ENCODE measurements at regions not wholly inside any gene's neighbourhood (a gene's known extent, or its start where the extent isn't known, plus 50 kb on each side); places are given as distances from the start of the nearest gene placed in this dataset.
"Not testable (repeated sequence)": the region's sequence is repeated elsewhere in the genome, so short reads cannot be mapped to it uniquely, and the experiment has no call there.

GRCh38 chr13:30058429-30058828 lies 208.0 kb upstream of the UBL3 start:
- no peak for DNase-seq

- DNase-seq = not testable (repeated sequence)
These were observed 204.1 kb upstream of the UBL3 start for GRCh38 chr13:30054546-30054945.

- DNase-seq = no peak
These were observed 203.5 kb upstream of the UBL3 start for GRCh38 chr13:30053939-30054338.

GRCh38 chr13:30052120-30052519 lies 201.7 kb upstream of the UBL3 start:
- DNase-seq = peak; percentile 79

GRCh38 chr13:30051531-30052060 lies 201.2 kb upstream of the UBL3 start:
- DNase-seq = peak; percentile 13

- DNase-seq = no peak
These were observed 199.3 kb upstream of the UBL3 start for GRCh38 chr13:30049692-30050091.

- peak; percentile 30 for DNase-seq
These were observed 196.9 kb upstream of the UBL3 start for GRCh38 chr13:30047154-30047874.

- no peak for DNase-seq
These were observed 195.7 kb upstream of the UBL3 start for GRCh38 chr13:30045916-30046704.

GRCh38 chr13:30044932-30045331 lies 194.5 kb upstream of the UBL3 start:
- DNase-seq = no peak

- no peak for DNase-seq
These were observed 193.2 kb upstream of the UBL3 start for GRCh38 chr13:30043631-30043925.

GRCh38 chr13:30042891-30043630 lies 192.6 kb upstream of the UBL3 start:
- no peak for DNase-seq

- DNase-seq = no peak
These were observed 191.9 kb upstream of the UBL3 start for GRCh38 chr13:30042272-30042671.

- DNase-seq = no peak
These were observed 189.1 kb upstream of the UBL3 start for GRCh38 chr13:30039511-30039911.

GRCh38 chr13:30038884-30039283 lies 188.5 kb upstream of the UBL3 start:
- no peak for DNase-seq

- DNase-seq = no peak
These were observed 187.3 kb upstream of the UBL3 start for GRCh38 chr13:30037766-30038165.

GRCh38 chr13:30037306-30037705 lies 186.9 kb upstream of the UBL3 start:
- no peak for DNase-seq

GRCh38 chr13:30034458-30034795 lies 184.0 kb upstream of the UBL3 start:
- no peak for DNase-seq

GRCh38 chr13:30033681-30034457 lies 183.5 kb upstream of the UBL3 start:
- no peak for DNase-seq

GRCh38 chr13:30032263-30032662 lies 181.8 kb upstream of the UBL3 start:
- DNase-seq = no peak

- DNase-seq = no peak
These were observed 181.1 kb upstream of the UBL3 start for GRCh38 chr13:30031488-30031887.

- no peak for DNase-seq
These were observed 179.8 kb upstream of the UBL3 start for GRCh38 chr13:30030141-30030750.
